ENCODE measurements at regions not wholly inside any gene's neighbourhood (a gene's known extent, or its start where the extent isn't known, plus 50 kb on each side); places are given as distances from the start of the nearest gene placed in this dataset.

- H3K27ac ChIP-seq, result no peak overlapping the region
- DNase-seq, result no peak
- no peaks in the 10 kb centered on the region for H3K27me3 ChIP-seq (ENCODE audit: insufficient read depth, low read depth, severe bottlenecking)
- no peak overlapping the region for H3K4me3 ChIP-seq (ENCODE audit: low read depth, low read length)
- H3K9me3 ChIP-seq (ENCODE audit: severe bottlenecking), result no peaks in the 10 kb centered on the region
- TF ChIP-seq CTCF (IDR thresholded peaks at IDR 0.05; ENCODE audit: low read depth, low read length), result no peak
- H3K36me3 ChIP-seq, result no peaks in the 10 kb centered on the region
Observed at GRCh38 chr13:55361141-55361540, 1779.6 kb upstream of the PRR20A start.

DNA sequence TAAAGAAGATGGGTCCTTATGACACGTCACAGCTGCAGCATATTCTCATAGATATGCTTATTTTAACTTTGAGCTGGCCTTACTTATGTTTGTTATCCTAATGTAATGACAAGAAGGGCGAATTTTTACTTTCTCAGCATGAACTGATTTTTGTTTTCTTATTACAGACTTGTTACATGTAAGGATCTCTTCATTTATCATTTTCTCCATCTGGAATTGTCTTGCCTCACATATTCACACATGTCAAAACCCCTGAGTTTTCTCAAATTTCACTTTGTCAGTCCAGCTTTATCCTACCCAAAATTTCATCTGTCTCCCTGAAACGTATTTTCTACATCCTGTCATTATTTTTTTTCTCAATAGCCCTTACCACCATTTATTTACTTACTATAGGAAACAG, 1774.0 kb upstream of the PRR20A start:
- H3K27ac ChIP-seq, result no peak overlapping the region
- no peak for TF ChIP-seq CTCF (IDR thresholded peaks at IDR 0.05; ENCODE audit: low read depth, low read length)
- DNase-seq, result no peak
- no peaks in the 10 kb centered on the region for H3K27me3 ChIP-seq (ENCODE audit: insufficient read depth, low read depth, severe bottlenecking)
- H3K4me3 ChIP-seq (ENCODE audit: low read depth, low read length), result no peak overlapping the region
- no peaks in the 10 kb centered on the region for H3K9me3 ChIP-seq (ENCODE audit: severe bottlenecking)
- no peaks in the 10 kb centered on the region for H3K36me3 ChIP-seq

GRCh38 chr13:55394470-55394869, 1746.2 kb upstream of the PRR20A start:
- Histone ChIP-seq H3K9me3 (ENCODE audit: severe bottlenecking) (no peaks in the 10 kb centered on the region), H3K36me3 (no peaks in the 10 kb centered on the region), H3K27ac (no peak overlapping the region), H3K27me3 (ENCODE audit: insufficient read depth, low read depth, severe bottlenecking) (no peaks in the 10 kb centered on the region), H3K4me3 (ENCODE audit: low read depth, low read length) (no peak overlapping the region)
- no peak for DNase-seq
- no peak for TF ChIP-seq CTCF (IDR thresholded peaks at IDR 0.05; ENCODE audit: low read depth, low read length)

DNA sequence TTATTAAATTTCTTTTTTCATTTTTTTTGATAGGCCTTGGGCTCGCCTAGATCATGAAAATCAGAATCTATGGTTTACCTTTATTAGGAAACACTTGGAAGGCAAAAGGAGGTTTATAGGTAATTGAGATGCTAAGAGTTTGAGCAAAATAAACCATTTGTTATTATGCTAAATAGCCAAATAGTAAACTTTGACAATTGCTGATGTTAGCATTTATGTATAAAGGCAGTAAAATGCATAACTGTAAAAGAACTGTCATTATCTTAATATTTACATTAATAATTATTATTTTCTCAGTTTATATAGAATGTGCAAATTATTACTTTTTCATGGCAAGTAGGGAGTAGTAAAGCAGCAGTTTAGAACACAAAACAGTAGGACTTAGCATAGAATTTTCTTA, 1737.8 kb upstream of the PRR20A start:
- H3K27ac ChIP-seq, result no peak overlapping the region
- H3K27me3 ChIP-seq (ENCODE audit: insufficient read depth, low read depth, severe bottlenecking), result no peaks in the 10 kb centered on the region
- no peak for DNase-seq
- no peak overlapping the region for H3K4me3 ChIP-seq (ENCODE audit: low read depth, low read length)
- no peaks in the 10 kb centered on the region for H3K36me3 ChIP-seq
- TF ChIP-seq CTCF (IDR thresholded peaks at IDR 0.05; ENCODE audit: low read depth, low read length), result no peak
- H3K9me3 ChIP-seq (ENCODE audit: severe bottlenecking), result no peaks in the 10 kb centered on the region

GRCh38 chr13:55403887-55404487, 1736.7 kb upstream of the PRR20A start:
- no peaks in the 10 kb centered on the region for H3K9me3 ChIP-seq (ENCODE audit: severe bottlenecking)
- DNase-seq, result no peak
- H3K27ac ChIP-seq, result no peak overlapping the region
- no peaks in the 10 kb centered on the region for H3K27me3 ChIP-seq (ENCODE audit: insufficient read depth, low read depth, severe bottlenecking)
- H3K36me3 ChIP-seq, result no peaks in the 10 kb centered on the region
- TF ChIP-seq CTCF (IDR thresholded peaks at IDR 0.05; ENCODE audit: low read depth, low read length), result no peak
- H3K4me3 ChIP-seq (ENCODE audit: low read depth, low read length), result no peak overlapping the region
